HG03095 (cell line): ENCODE measurements at regions not wholly inside any gene's neighbourhood (a gene's known extent, or its start where the extent isn't known, plus 50 kb on each side); places are given as distances from the start of the nearest gene placed in this dataset.

Experiments
- ATAC-seq: cut with Tn5 transposase; IDR thresholded peaks from one replicate; pipeline ENCODE4 v1.9.1; 2021; ENCODE audit warnings: moderate library complexity; ENCODE audit not compliant: unreplicated experiment

DNA sequence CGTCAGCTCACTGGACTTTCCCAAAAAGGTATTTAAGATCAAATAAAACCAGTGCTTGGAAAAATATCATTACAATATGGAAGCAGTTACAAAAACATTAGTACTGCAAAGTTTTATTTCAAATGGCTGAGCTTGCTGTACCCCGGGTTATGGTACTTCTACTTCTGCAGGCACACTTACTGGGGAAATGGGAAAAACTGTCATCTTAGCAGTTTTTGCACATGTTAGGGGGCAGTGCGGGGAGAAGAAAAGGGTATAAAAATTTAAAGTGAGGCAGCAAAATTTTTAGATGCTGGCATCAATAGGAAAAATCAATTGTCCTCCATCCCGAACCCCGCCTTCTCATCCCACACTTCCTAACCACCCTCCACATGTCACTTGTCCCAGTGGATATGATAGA lies 133.4 kb downstream of the ATG4C start:
- ATAC-seq: no peak

DNA sequence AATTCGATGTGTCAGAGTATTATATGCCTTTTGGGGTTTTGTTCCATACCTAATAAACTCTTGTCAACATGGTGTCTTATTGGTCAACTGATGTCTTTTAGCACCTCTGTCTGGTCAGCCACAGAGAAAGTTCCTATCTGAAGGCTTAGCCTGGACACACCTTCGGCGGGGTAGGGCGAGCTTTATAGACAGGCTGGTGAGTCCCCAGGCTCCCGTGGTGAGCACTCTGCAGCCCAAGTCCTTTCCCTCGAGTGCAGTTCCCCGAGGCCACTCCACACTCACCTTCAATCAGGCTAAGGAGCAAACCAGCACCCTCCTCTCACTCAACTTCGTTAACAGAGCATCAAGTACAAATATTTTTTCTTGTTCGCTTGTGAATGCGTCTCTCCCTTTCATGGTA lies 133.9 kb downstream of the ATG4C start:
- ATAC-seq: no peak

DNA sequence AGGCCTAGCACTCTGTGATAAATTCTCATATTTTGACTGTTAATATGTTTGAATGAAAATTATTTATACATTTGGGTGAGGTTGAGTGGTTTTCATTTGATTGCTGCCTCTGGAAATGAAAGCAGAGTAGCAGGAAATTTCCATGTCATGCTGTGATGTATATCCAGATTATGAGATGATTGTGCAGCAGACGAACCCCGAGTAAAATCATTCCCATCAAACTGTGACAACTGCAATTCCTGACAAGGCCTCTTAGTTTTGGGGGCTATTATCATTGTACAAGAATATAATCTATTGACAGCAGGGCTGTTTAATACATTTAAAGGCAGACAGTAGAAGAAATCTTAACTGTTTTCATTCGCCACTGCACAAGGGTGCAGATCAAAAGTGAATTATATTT lies 134.8 kb downstream of the ATG4C start:
- ATAC-seq: no peak

DNA sequence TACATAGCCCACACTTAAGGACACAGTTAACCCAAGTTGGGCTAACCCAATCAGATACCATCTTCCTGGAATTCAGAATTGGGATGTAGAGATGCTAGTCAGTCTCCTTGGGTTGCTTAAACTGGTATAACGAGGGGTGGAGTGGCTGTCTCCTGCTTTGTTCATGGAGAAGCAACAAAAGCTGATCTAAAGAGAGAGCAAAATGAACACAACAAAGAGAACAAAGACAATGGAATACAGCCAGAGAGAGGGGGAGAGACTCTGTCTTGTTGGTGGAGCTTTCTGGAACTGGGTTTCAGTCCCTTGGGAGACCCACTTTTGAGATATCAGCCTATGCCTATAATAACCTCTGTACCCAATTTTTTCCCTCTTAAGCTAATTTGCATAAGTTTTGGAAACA lies 138.1 kb downstream of the ATG4C start:
- ATAC-seq: no peak

DNA sequence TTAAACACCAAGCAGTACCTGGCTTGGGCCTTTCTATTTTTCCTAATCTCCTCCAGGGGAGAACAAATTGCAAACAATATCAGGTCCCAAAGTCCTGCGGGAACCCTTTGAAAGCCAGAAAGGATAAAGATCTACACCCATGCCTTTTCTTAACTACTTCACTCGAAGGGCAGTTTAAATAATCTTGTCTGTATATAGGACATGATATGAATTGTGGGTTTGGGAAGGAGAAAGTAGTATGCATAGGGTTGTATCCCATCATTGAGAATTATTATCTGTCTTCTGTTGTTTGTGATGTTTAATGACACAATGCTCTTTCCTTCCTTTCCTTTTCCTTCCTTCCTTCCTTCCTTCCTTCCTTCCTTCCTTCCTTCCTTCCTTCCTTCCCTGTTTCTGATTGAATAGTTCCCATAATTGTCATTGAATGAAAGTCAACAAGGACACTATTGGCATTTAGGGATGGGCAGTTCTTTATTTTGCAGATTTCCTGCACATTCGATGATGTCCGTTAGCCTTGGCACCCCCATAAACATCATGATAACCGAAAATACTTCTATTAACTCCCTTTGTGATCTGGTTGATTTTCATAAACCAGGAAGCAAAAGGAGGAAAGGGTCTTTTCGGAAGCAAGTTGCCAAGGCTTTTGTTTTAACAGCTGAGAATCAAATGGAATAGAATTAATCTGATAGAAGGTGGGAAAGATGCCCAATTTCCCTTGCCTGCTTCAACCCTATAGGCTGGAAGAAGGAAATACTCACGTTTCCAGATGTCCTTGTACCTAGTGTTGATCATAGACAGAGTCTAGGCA lies 141.3 kb downstream of the ATG4C start:
- ATAC-seq: no peak

DNA sequence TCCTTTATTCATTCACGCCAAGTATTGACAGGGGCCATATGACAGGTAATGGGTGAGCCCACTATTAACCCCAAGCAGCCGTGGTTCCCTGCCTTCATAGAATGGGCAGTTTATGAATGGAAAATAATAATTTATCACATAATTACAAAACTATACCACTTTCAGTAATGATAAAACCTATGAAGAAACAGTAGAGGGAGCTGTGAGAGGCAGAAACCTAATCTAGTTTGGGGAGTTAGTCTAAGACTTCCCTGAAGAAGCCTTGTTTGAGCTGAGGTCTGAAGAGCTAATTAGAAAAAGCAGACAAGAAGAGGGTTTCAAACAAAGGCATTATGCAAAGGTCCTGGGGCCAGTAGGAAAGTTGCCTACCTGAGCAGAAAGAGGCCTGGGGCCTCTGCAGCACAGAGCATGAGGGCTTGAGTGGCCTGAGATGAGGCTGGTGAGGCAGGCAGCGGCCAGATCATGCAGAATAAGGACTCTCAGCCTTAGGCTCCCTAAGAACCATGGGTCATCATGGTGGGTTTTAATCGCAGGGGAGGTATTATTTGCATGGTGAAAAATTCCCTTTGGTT lies 142.8 kb downstream of the ATG4C start:
- no peak for ATAC-seq

DNA sequence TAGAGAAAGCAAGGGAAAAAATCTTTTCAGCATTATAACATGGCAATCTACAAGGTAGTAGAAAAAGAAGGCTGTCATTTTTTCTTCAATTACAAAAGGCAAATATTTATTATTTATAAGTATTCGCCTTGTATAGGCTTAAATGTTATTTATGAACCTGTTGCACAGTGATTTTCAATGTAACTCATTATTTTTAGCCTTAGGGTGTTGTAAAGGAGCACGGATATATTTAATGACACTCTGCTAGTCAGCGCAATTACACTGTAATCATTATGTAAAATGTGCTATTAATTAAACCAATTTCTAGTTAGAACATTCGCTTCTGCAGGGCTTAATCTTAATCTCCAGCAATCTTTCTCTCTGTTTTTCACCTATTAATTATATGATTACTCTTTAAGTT lies 145.0 kb downstream of the ATG4C start:
- no peak for ATAC-seq

DNA sequence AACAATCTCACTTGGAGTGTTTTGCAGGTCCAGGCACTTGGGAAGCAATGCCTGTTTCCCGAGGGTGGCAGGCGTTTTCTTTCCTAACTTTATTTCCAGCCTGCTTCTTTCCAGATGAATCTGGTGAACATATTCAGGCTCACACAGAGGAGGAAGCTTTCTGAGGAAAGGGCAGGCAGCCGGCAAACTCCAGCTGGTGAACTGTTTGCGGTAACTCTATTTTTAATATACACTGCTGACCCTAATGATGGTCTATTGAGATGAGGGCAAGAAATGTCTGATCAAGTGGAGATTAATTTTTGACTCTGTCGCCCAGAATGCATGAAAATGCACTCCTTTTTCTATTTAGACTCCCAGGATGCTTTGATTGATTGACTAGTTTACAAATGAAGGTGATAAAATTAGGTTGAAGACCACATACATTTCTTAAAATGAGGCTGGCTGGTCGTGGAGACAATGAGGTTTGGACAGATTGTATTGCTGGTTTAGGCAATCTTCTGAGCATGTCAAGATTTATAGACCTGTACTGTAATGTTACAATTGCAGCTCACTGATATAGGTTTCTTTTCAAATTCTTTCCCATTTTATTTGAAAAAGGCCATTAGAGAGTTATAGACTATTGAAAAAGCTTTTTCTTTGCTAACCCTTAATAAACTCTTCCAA lies 153.8 kb downstream of the ATG4C start:
- ATAC-seq: no peak

DNA sequence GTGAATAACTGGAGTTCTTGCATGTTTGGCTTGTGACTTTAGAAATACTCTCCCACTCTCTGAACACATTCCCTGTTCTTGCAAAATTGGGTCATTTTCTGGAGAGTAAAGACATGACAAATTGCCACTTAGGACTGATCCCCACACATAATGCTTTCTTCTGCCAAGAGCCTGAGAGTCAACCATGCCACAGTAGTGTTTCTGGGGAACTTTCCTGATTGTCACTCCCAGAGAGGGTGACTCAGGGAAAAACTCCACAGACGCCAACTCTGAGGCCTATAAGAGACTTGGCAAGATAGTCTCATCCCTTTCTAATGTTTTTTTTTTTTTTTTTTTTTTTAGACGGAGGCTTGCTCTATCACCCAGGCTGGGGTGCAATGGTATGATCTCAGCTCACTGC lies 157.8 kb downstream of the ATG4C start:
- ATAC-seq: no peak

DNA sequence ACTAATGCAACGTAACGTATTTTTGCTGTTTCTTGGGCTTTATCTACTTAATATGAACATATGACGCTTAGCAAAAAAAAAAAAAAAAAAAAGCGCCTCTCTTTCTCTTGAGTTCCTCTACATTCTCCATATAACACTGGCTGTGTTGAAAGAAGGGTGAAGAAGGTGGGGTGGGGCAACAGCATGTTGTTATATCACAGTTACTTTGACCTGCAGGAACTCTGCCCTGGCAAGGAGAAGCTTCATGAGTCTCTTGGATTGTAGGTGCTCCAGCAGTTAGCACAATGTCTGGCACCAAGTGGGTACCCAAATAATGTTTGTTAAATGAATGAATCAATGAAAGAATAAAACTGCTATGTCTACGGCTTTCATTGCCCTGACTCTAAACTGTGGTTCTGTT lies 162.6 kb downstream of the ATG4C start:
- ATAC-seq: no peak

DNA sequence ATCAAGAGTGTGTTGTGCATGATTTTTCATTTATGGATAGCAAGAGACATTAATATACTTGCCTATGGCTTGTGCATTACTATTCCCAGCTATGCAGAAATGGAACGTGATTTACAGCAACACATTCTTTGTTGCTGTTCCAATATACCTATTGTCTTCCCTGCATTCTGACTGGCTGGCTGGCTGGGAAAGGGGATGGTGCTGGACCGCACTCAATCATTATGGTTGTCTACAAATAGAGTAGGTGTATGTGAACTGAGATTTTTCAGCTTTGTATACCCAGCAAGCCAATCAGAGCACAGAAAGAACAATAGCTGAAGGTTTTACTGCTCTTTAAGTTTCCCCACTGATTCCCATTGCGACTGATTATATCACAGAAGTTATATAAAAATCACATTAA lies 167.5 kb downstream of the ATG4C start:
- no peak for ATAC-seq

DNA sequence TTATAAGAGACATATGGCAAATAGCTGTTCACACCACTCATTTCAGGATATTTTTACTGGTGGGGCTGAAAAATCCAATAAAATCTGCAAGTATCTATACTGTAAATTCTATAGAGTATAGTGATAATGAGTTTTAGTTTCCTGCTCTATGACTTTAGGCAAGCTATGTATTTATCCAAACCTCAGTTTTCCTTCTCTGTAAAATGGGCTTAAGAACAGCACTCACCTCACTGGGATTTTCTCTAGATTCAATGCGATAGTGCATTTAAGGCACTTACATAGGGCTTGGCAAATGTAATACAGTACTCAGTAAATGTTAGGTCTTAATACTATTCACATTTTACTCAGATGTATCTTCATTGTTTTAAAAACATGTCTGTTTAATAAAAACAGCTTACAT lies 168.7 kb downstream of the ATG4C start:
- ATAC-seq: no peak

DNA sequence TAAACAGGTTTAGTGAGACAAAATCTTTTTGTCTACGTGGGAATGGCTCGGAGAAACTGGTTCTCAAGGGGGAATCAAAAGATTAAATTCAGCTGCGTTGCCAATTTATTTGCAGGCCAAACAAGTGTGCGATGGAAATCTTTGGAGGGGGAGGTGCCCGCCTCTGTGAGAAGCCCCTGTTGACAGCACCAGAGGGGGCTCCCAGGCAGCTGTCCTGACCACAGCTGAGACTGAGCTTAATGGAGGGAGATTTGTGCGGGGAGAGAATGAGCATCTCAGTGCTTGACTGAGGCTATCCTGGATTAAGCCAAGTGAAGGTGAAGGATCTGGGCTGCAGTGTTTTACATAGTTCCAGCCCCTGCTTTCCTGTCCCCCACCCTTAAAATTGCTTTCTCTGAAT lies 169.7 kb downstream of the ATG4C start:
- no peak for ATAC-seq

DNA sequence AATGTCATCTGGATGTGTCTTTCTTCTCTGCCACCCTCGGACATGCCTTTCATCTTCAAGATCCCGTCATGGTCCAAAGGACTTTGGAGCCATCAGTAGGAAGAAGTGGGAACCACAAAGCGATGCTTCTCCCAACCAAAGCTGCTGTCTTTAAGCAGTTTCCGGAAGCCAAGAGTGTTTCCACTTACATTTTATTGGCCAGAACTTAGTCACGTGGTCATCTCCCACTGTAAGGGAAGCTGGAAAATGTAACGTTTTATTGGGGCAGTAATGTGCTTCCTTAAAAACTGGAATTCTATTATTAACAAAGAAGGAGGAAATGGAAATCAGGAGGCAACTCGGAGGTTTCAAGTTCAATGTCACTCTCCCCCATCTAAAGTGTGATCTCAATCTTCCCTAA lies 170.8 kb downstream of the ATG4C start:
- no peak for ATAC-seq

DNA sequence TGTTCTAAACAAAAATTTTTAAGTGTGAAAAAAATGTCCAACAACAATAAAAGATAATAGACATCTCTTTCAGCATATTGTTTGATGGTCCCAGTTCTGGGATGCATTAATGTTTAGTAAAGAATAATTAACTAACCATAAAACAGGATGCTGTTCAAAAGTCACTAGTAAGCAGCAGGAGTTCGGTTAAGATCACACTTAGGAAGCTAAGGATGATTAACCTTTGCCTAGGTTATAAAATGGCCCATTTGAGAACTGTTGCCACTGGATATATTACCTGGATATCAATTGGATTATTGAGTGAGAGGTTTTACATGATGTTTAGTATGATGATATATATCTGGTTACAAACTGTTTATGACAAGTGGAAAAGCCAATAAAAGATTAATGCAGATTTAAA lies 171.7 kb downstream of the ATG4C start:
- ATAC-seq: no peak

DNA sequence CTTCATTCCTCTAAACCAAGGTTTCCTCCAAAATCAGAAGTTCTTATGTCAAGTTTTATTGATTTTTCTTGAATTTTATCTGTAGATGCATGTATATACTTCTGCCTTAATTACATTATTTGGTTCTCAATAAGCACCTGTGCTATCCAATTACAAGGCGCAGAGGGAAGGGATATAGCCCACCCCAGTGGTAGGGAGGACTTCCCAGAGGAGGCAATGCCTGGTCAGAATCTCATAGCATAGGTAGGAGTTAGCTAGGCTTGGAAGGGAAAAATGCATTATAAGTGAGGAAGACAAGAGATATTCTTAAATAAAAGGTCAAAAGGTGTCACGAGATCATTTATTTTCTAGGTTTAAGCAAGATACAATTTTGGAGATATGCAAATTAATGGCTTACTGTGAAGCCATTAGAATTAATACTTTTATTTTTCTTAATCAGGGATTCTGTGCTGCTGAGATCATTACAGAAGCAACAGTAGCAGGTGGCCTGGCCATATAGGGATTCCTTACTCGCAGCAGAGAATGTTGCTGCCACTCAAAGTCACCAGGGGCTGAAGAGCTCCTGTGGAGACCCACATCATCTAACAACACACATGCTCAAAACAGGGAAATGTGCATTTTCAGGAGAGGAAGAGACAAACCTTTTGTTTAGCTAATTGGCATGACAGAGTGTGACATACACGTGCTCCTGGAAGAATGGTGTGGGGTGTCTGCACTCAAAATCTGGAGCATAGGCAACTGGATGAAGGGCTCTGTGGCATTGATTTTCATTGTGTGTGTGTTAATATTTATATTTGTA lies 178.3 kb downstream of the ATG4C start:
- no peak for ATAC-seq

DNA sequence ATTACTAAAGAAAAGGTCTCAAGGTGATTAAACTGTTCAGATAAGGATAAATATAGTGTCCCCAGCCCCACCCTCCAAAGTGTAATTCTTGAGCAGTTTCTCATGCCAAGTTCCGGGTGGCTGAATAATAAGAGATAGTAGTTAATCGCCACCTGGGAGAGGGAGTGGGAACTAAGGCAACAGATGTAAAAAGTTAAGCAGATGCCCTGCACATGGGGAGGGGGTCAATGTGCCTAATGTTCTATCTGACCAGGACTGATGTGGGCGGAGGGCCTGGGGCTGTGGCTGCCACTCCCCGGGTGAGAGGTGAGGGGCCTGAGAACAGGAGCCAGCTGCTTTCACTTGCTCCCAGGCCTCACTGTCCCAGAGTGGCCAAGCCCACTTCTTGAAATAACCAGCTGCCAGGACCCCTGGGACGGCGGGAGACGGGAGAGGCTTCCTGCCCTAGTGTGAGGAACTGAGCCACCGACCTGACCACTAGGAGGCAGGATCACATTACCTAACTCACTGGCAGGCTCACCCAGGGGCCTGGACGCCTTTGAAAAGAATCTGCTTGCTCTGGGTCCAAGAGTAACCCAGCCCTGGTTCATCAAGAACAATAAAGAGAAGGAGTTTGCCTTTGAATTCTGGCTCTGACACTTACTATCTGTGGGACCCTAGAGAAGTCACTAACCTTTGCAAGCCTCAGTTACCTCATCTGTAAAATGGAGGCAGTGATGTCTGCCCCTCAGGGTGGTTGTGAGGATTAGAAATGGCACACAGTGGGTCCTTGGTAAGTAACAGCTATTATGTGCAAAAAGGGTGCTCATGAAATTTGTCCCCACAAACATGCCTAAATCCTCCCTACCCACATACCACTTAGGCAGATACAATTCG lies 179.2 kb downstream of the ATG4C start:
- peak; percentile 74 for ATAC-seq

DNA sequence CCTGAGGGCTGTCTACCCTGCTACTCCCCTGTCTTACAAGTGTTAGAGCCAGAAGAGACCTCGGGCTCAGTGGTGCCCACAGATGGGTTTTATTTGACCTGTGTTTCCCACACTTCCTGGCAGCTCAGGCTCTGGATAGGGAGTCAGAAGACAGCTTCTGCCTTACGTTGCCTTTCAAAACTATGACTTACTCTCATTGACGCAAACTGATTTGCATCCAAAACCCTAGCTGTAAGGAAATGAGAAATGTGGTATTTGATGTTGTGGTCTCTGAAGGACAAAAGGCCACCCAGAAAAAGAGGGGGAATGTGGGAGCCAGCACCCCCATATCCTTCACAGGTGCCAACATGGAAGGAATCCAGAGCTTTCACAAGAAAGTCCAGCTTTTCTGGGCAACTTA lies 180.2 kb downstream of the ATG4C start:
- ATAC-seq: no peak

DNA sequence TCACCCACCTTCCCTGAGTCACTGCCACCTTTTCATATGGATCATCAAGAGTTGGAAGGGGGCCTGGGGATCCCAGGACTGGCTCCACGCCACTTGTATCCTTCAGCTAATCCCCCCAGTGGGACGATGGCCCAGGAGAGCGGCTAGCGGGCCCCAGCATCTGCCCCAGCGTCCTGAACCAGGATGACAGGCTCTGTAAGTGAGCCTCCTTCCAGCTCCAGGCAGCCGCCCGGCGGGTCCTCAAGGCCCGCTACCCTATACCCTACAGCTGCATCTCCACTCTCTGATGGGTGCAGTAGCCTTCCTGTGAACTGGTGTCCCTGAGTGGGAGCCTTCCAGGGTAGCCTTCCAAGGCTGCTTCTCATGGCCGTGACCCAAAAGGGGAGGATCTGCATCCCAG lies 183.1 kb downstream of the ATG4C start:
- no peak for ATAC-seq

DNA sequence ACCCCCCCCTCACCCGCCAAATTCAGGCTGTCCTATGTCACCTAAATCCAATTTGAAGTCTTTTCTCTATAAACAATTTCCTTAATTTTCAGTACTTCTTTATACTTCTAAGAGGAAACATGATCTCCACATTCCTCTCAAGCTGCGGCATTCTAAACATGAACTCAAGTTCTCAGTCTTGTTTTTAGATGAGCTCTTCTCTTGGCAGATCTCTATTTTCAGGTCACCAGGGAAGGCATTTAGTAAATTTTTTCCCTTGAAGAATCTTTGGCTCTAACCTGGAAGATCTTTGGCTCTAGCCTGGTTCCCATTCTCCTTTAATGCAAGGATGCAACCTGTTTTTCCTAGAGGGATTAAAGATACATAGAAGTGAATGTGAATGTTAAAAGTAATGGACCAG lies 193.4 kb downstream of the ATG4C start:
- no peak for ATAC-seq

DNA sequence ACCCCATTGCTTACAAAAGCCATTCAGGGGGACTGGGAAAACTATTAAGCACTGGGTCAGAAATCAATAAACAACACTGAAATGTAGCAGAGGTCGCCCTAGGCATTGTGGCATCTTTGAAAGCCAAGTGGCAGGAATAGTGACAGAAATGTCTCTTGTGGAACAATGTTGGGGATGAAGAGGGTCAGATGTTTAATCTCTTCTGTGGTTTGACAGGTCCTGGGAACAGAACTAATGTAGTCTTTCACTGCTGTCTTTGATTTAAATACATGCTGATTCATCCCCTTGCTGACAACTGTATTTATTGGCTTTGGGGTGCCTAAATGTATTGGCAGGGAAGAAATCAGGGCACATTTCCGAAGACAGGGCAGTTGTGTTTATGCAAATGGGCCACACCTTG lies 194.8 kb downstream of the ATG4C start:
- no peak for ATAC-seq
